Naive thymus-derived CD8-positive, alpha-beta T cell (primary cell): ENCODE measurements at regions not wholly inside any gene's neighbourhood (a gene's known extent, or its start where the extent isn't known, plus 50 kb on each side); places are given as distances from the start of the nearest gene placed in this dataset.

Experiments
- ATAC-seq, 2 donors: fragments of 150-1000 bp; cut with Tn5 transposase in 1 of 2; sonication (Bioruptor Pico), chemical (Tn5 transposase) in 1 of 2; 1 replicate in 1 of 2; 2 replicates in 1 of 2; pipeline ENCODE4 v1.10.0; 2021; ENCODE audit warnings: mild to moderate bottlenecking in 2 of 2, moderate library complexity in 2 of 2
- POLR2A ChIA-PET: fragments of 350-600 bp; sonication (Branson Sonifier 250); formaldehyde crosslinking; loops from one replicate; lab custom pipeline; 2021; ENCODE audit warnings: antibody characterized with exemption; lab: Charles Lee
- DNase-seq, 10 donors: peaks; one replicate each; pipeline versions ENCODE4 v3.0.0 to v3.0.0-alpha.2; 2020 to 2022
- H3K27ac Mint-ChIP-seq, 10 donors: one replicate each; pipeline ENCODE4 v1.8.0; 2020 to 2022; ENCODE audit warnings: mild to moderate bottlenecking in 10 of 10, mixed read lengths in 10 of 10, moderate library complexity in 4 of 10, inconsistent platforms in 1 of 10
- H3K27me3 Mint-ChIP-seq, 5 donors: one replicate each; pipeline ENCODE4 v1.8.0; 2021 to 2022; ENCODE audit warnings: mixed read lengths in 5 of 5
- H3K36me3 Mint-ChIP-seq, 3 donors: one replicate each; pipeline ENCODE4 v1.8.0; 2020 to 2022; ENCODE audit warnings: mixed read lengths in 3 of 3, mild to moderate bottlenecking in 2 of 3, inconsistent platforms in 1 of 3
- H3K4me1 Mint-ChIP-seq, 4 donors: one replicate each; pipeline ENCODE4 v1.8.0; 2021 to 2022; ENCODE audit warnings: mixed read lengths in 4 of 4
- H3K4me3 Mint-ChIP-seq, 10 donors: one replicate each; pipeline ENCODE4 v1.8.0; 2020 to 2022; ENCODE audit warnings: mild to moderate bottlenecking in 10 of 10, mixed read lengths in 10 of 10, moderate library complexity in 6 of 10, inconsistent platforms in 1 of 10
- H3K9me3 Mint-ChIP-seq, 9 donors: one replicate each; pipeline ENCODE4 v1.8.0; 2020 to 2022; ENCODE audit warnings: mixed read lengths in 9 of 9, mild to moderate bottlenecking in 3 of 9, inconsistent platforms in 1 of 9, moderate library complexity in 1 of 9

GRCh38 chr13:61722119-61722518 lies 306.5 kb upstream of the PCDH20 start:
- no peaks in the 10 kb centered on the region for H3K27me3 Mint-ChIP-seq
- DNase-seq (no peak), ATAC-seq (no peak)
- H3K9me3 Mint-ChIP-seq, result peaks cover 0 to 39% (median 10%) of the 10 kb centered on the region in 9 donors
- no peaks in the 10 kb centered on the region for H3K4me1 Mint-ChIP-seq
- H3K4me3 Mint-ChIP-seq, result no peak overlapping the region
- H3K27ac Mint-ChIP-seq, result no peak overlapping the region
- H3K36me3 Mint-ChIP-seq, result peaks cover 0 to 8% (median 0%) of the 10 kb centered on the region in 3 donors
- POLR2A ChIA-PET, result no interaction called here

- POLR2A ChIA-PET, result no interaction called here
- H3K9me3 Mint-ChIP-seq, result peaks cover 0 to 16% (median 5%) of the 10 kb centered on the region in 9 donors
- no peak overlapping the region for H3K4me3 Mint-ChIP-seq
- H3K27me3 Mint-ChIP-seq, result no peaks in the 10 kb centered on the region
- H3K4me1 Mint-ChIP-seq, result no peaks in the 10 kb centered on the region
- H3K27ac Mint-ChIP-seq, result no peak overlapping the region
- H3K36me3 Mint-ChIP-seq, result no peaks in the 10 kb centered on the region
- DNase-seq, result no peak
- no peak for ATAC-seq
Measured at GRCh38 chr13:61712621-61713020, 297.0 kb upstream of the PCDH20 start.

- Mint-ChIP-seq H3K27ac (no peak overlapping the region), H3K9me3 (peaks cover 2 to 25% (median 11%) of the 10 kb centered on the region in 9 donors), H3K4me3 (no peak overlapping the region), H3K4me1 (no peaks in the 10 kb centered on the region), H3K27me3 (no peaks in the 10 kb centered on the region), H3K36me3 (peaks cover 0 to 7% (median 0%) of the 10 kb centered on the region in 3 donors)
- POLR2A ChIA-PET, result no interaction called here
- DNase-seq (no peak), ATAC-seq (no peak)
Measured at GRCh38 chr13:61709258-61709657, 293.6 kb upstream of the PCDH20 start.

- POLR2A ChIA-PET, result no interaction called here
- H3K4me3 Mint-ChIP-seq, result no peak overlapping the region
- peaks cover 5 to 30% (median 16%) of the 10 kb centered on the region in 9 donors for H3K9me3 Mint-ChIP-seq
- peaks cover 0 to 7% (median 0%) of the 10 kb centered on the region in 3 donors for H3K36me3 Mint-ChIP-seq
- no peaks in the 10 kb centered on the region for H3K27me3 Mint-ChIP-seq
- ATAC-seq (no peak), DNase-seq (no peak)
- no peak overlapping the region for H3K27ac Mint-ChIP-seq
- no peaks in the 10 kb centered on the region for H3K4me1 Mint-ChIP-seq
Measured at GRCh38 chr13:61706899-61707298, 291.2 kb upstream of the PCDH20 start.

GRCh38 chr13:61700620-61701019 lies 285.0 kb upstream of the PCDH20 start:
- H3K36me3 Mint-ChIP-seq, result peaks cover 0 to 7% (median 0%) of the 10 kb centered on the region in 3 donors
- POLR2A ChIA-PET, result no interaction called here

GRCh38 chr13:61700181-61700580 lies 284.5 kb upstream of the PCDH20 start:
- no peak overlapping the region for H3K4me3 Mint-ChIP-seq
- H3K9me3 Mint-ChIP-seq, result peaks cover 8 to 43% (median 12%) of the 10 kb centered on the region in 9 donors
- H3K36me3 Mint-ChIP-seq, result peaks cover 0 to 6% (median 0%) of the 10 kb centered on the region in 3 donors
- ATAC-seq (no peak), DNase-seq (no peak)
- H3K27me3 Mint-ChIP-seq, result no peaks in the 10 kb centered on the region
- no peak overlapping the region for H3K27ac Mint-ChIP-seq
- POLR2A ChIA-PET, result no interaction called here
- H3K4me1 Mint-ChIP-seq, result no peaks in the 10 kb centered on the region

More at GRCh38 chr13:61700620-61701019, 285.0 kb upstream of the PCDH20 start:
- H3K4me1 Mint-ChIP-seq, result no peaks in the 10 kb centered on the region
- H3K27ac Mint-ChIP-seq, result no peak overlapping the region
- no peak for ATAC-seq
- no peak overlapping the region for H3K4me3 Mint-ChIP-seq
- H3K27me3 Mint-ChIP-seq, result no peaks in the 10 kb centered on the region
- no peak for DNase-seq
- H3K9me3 Mint-ChIP-seq, result peaks cover 8 to 39% (median 14%) of the 10 kb centered on the region in 9 donors

- POLR2A ChIA-PET, result no interaction called here
- Mint-ChIP-seq H3K36me3 (no peaks in the 10 kb centered on the region), H3K27me3 (no peaks in the 10 kb centered on the region), H3K27ac (no peak overlapping the region), H3K4me1 (no peaks in the 10 kb centered on the region), H3K4me3 (no peak overlapping the region), H3K9me3 (peaks cover 4 to 53% (median 7%) of the 10 kb centered on the region in 9 donors)
- ATAC-seq (no peak), DNase-seq (no peak)
Measured at GRCh38 chr13:61696676-61697075, 281.0 kb upstream of the PCDH20 start.

GRCh38 chr13:61695147-61695546 lies 279.5 kb upstream of the PCDH20 start:
- Mint-ChIP-seq H3K36me3 (no peaks in the 10 kb centered on the region), H3K27me3 (no peaks in the 10 kb centered on the region)

GRCh38 chr13:61692691-61693090 lies 277.0 kb upstream of the PCDH20 start:
- Mint-ChIP-seq H3K4me3 (no peak overlapping the region), H3K27ac (no peak overlapping the region), H3K36me3 (no peaks in the 10 kb centered on the region), H3K4me1 (no peaks in the 10 kb centered on the region), H3K27me3 (no peaks in the 10 kb centered on the region), H3K9me3 (peaks cover 0 to 59% (median 9%) of the 10 kb centered on the region in 9 donors)
- POLR2A ChIA-PET, result no interaction called here
- no peak for DNase-seq
- ATAC-seq, result no peak

More at GRCh38 chr13:61695147-61695546, 279.5 kb upstream of the PCDH20 start:
- Mint-ChIP-seq H3K4me1 (no peaks in the 10 kb centered on the region), H3K4me3 (no peak overlapping the region), H3K9me3 (peaks cover 0 to 60% (median 9%) of the 10 kb centered on the region in 9 donors), H3K27ac (no peak overlapping the region)
- no peak for DNase-seq
- POLR2A ChIA-PET, result no interaction called here
- no peak for ATAC-seq

- ATAC-seq (no peak), DNase-seq (no peak)
- H3K4me3 Mint-ChIP-seq, result no peak overlapping the region
- no peaks in the 10 kb centered on the region for H3K27me3 Mint-ChIP-seq
- H3K36me3 Mint-ChIP-seq, result no peaks in the 10 kb centered on the region
- POLR2A ChIA-PET, result no interaction called here
- H3K9me3 Mint-ChIP-seq, result peaks cover 3 to 41% (median 14%) of the 10 kb centered on the region in 9 donors
- H3K27ac Mint-ChIP-seq, result no peak overlapping the region
- H3K4me1 Mint-ChIP-seq, result no peaks in the 10 kb centered on the region
Measured at GRCh38 chr13:61685682-61686012, 270.0 kb upstream of the PCDH20 start.

GRCh38 chr13:61684976-61685681 lies 269.5 kb upstream of the PCDH20 start:
- no peaks in the 10 kb centered on the region for H3K4me1 Mint-ChIP-seq
- no peaks in the 10 kb centered on the region for H3K27me3 Mint-ChIP-seq

GRCh38 chr13:61672756-61673155 lies 257.1 kb upstream of the PCDH20 start:
- POLR2A ChIA-PET, result no interaction called here
- Mint-ChIP-seq H3K9me3 (peaks cover 0 to 13% (median 2%) of the 10 kb centered on the region in 9 donors), H3K4me3 (no peak overlapping the region), H3K27ac (no peak overlapping the region), H3K4me1 (no peaks in the 10 kb centered on the region), H3K27me3 (no peaks in the 10 kb centered on the region), H3K36me3 (no peaks in the 10 kb centered on the region)
- DNase-seq (no peak), ATAC-seq (no peak)

More at GRCh38 chr13:61684976-61685681, 269.5 kb upstream of the PCDH20 start:
- H3K36me3 Mint-ChIP-seq, result no peaks in the 10 kb centered on the region
- POLR2A ChIA-PET, result no interaction called here
- ATAC-seq (no peak), DNase-seq (no peak)
- H3K4me3 Mint-ChIP-seq, result no peak overlapping the region
- peaks cover 3 to 41% (median 14%) of the 10 kb centered on the region in 9 donors for H3K9me3 Mint-ChIP-seq
- no peak overlapping the region for H3K27ac Mint-ChIP-seq

GRCh38 chr13:61670384-61671161 lies 254.9 kb upstream of the PCDH20 start:
- H3K27me3 Mint-ChIP-seq, result no peaks in the 10 kb centered on the region
- H3K9me3 Mint-ChIP-seq, result peaks cover 0 to 11% (median 2%) of the 10 kb centered on the region in 9 donors
- no peaks in the 10 kb centered on the region for H3K4me1 Mint-ChIP-seq
- H3K36me3 Mint-ChIP-seq, result no peaks in the 10 kb centered on the region
- ATAC-seq (no peak), DNase-seq (no peak)
- POLR2A ChIA-PET, result no interaction called here
- H3K4me3 Mint-ChIP-seq, result no peak overlapping the region
- peak overlapping the region in 1 of 10 donors; percentile 10 for H3K27ac Mint-ChIP-seq
